M059J (cell line): ENCODE measurements at regions not wholly inside any gene's neighbourhood (a gene's known extent, or its start where the extent isn't known, plus 50 kb on each side); places are given as distances from the start of the nearest gene placed in this dataset.
A peak's percentile ranks its signal among the peaks of the same experiment; 100 is the strongest.
"Not testable (repeated sequence)": the region's sequence is repeated elsewhere in the genome, so short reads cannot be mapped to it uniquely, and the experiment has no call there.

Experiments
- DNase-seq: peaks from one replicate; pipeline ENCODE4 v3.0.0-alpha.2; 2012; ENCODE audit warnings: low read depth

DNA sequence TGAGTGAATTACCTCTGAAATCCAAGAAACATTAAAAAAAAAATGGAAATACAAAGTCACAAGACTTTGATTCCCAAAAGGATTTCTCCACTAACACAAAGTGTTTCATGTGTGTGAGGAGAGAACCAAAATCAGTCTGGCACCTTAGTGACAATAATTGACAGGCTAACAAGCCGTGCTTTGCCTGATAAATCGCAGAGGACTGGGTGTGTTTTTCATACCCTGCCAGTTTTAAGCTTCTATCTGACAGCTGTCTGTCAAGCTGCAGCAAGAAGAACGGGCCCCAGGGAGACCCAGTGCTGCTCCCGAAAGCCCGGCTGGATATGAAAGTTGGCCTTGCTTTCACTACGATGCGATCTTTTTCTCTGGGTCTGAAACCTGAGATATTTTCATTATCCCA is 101.6 kb upstream of the KCNK2 start:
- DNase-seq: no peak

DNA sequence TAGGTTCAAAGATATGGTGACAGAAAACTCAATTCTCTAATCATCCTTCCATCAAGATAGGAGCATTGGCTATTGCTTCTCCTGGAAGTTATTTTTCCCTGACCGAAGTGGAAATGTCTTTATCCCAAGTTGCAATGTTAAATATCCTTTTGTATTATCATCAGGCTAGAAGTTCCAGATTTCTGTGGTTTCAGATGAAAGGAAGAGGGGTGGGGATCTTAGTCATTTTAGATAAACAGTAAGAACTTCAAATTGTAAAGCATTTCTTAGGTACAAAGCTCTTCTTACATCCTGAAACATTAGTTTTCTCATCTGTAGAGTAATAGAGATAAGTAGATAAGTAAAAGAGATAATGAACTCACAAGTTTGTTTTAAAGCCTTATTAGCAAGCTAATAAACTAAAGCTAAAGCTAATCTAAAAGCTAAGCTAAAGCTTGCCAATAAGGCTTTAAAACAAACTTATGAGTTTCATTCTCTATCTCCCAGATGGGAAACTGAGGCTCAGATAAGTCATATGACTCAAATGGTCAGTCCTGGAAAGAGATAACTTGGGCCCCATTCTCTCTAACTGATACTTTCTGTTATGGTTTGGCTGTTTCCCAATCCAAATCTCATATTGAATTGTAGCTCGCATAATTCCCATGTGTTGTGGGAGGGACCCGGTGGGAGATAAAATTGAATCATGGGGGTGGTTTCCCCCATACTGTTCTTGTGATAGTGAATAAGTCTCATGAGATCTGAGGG is 99.2 kb upstream of the KCNK2 start:
- peak; percentile 77 for DNase-seq

DNA sequence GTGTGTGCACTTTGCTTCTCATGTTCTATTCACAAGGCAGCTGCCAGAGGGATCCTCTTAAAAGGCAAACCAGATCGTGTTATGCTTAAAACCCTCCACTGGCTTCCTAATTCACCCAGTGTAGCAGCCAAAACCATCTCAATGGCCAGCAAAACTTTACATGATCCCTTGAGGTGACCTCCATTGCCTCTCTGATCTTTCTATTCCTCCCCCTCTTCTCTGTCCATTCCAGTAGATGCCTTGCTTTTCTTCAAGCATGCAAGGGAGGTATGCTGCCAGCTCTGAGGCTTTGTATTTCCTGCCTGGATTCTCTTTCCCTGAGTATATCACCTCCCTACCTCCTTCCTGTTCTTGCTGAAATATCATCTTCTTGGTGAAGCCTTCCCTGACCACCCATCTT is 93.2 kb upstream of the KCNK2 start:
- DNase-seq: peak; percentile 70

DNA sequence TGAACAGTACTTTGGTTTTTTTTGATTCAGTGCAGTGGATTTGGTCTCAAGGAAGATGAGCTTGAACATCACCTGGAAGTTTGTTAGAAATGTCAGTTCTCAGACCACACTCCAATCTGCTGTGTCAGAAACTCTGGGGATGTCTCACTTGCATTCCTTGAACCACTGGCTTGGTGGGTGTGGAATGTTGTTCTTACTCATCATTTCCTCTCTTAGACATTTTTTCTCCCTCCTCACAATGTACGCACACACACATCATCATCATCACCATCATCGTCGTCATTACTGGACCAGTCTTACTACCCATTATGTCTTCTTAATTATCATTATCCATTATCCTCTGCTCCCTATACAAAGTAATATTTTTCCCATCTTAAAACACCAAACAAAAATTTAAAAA is 91.9 kb upstream of the KCNK2 start:
- DNase-seq: peak; percentile 94

DNA sequence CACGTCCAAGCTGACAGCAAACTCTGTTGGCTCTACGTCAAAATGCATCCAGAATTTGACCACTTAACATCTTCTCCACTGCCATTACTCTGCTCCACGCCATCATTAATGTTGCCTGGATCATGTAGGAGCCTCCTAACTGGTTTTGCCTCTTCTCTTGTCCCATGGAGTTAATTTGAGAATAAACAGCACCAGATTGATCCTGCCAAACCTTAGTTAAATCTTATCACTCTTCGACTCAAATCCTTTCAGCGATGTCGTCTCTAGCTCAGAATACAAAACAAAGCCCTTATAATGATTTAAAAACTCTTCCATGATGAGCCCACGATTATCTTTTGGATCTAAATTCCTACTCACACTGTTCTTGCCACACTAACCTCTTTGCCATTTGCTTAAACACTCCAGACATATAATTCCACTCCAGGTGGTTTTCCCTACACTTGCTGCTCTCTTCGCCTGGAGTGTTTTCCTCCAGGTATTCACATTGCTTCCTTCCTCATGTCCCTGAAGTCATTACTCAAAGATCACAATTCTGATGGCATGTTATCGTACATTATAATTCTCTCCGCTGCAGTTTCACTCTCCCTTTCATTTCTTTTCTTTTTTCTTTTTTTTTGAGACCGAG is 90.7 kb upstream of the KCNK2 start:
- no peak for DNase-seq

DNA sequence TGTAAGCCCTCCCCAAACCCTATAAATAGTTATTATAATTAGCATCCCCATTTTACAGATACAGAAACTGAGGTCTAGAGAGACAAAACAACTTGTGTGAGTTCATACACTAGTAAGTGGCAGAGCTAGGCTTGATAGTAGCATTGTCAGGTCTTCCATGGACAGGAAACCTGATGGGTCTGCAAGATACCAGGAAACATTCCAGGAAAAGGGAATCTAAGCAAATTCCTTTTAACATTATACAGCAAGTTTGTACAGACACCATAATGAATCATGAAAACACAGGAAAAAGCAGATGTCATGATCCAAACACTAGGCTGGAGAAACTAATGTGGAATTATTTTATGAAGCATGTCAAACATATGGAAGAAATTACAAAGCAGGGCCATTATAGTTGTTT is 89.1 kb upstream of the KCNK2 start:
- no peak for DNase-seq

DNA sequence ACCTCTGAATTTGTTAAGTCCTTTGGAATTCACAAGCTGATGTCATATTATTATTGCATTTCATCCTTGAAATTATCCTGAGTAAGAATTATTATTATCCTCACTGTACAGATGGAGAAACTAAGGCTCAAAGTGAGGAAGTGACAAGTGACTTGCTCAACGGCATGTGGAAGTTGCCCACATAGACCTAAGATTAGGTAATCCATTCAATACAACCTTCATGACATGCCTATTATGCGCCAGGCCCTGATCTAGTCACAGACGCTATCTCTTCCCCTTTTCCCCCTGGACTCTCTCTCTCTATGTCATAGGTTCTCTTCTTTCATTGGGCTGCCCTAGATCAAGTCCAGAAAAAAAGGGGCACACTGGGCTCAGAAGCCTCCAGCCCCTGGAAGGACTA is 84.9 kb upstream of the KCNK2 start:
- DNase-seq: no peak

DNA sequence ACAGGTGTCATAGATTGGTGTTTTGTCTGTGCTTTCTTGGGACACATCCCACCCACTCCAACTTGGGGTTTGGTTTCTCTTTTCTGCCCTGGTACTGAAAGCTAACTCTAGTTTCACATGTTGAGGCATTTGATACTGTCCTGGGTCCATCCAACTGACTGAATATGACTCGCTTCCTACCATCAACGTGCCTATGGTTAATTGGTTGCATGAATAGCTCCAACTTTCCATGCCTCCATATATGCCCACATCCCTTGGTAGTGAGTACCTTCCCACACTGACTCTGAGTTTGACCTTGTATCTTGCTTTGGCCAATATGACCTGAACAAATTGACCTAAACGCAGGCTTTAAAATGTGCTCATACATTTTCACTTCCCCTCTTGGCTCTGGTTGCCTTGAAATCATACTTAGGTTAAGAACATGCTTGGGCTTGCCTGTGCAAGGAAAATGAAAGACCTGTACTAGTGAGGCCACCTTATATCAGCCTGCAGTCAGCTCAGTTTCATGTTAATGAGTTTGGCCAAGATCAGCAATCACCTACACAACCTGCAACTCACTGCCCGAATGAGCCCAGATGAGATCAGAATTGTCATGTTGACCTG is 81.0 kb upstream of the KCNK2 start:
- peak; percentile 53 for DNase-seq

DNA sequence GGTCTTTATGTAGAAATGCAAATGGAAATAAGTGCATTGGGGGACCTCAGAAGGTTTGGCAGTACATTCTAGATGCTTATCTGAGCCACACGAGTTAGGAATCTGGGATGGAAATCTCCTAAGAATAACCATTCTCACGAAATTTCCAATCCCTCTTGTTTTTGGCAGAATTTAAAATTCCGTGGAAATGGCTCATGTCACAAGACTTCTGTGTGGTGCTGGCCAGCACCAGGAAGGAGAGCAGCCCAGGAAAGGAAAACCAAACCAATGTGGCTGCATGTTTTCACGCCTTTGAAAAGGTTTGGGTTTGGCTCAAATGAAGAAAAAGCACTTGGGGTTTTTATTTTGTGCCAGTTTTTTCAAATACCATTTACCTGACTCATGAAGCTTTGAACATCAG is 80.1 kb upstream of the KCNK2 start:
- DNase-seq: peak; percentile 97

DNA sequence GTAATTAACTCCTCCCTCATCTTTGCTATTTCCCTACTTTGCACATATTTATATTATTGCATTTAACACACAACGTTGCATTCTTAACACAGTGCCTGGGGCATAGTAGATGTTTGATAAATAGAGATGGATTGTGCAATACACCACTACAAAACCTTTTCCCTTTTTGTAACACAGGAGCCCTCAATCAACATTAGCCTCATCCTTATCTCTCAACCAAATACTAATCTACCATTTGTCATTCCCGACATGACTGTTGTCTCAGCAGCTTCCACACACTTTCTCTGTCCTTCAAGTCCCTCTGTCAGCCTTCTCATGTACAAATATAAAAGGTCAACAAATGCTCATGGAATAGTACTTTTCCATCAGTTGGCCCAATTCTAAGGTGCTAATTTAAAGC is 78.9 kb upstream of the KCNK2 start:
- peak; percentile 45 for DNase-seq

DNA sequence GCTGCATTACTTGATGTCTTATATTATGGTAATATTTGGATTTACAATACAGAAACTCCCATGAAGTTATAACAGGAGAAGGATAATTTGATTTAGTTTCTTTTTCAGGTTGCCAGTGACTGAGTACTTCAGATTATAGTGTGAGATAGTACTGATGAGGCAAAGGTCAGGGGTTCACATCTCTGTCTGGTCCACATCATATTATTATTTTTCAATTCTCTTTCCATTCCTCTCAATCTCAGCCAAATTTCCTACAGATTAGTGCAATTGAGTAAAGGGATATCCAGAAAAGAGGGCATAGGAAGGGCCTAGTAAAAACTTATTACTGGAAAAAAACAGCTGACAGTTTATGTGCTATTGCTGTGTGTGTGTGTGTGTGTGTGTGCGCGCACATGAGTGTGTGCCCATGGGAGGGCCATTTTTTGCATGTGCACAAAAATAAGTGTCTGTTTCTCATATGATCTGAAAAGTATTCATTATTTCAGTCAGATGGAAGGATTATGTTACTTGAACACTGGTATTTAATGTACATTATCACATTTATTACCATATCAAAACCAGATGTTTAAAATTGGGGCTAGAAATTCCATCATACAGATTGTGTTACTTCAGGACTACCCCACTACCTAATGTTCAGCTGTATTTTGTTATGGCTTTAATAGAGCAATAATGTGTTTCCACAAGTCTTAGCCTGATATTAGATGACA is 78.3 kb upstream of the KCNK2 start:
- DNase-seq: no peak

DNA sequence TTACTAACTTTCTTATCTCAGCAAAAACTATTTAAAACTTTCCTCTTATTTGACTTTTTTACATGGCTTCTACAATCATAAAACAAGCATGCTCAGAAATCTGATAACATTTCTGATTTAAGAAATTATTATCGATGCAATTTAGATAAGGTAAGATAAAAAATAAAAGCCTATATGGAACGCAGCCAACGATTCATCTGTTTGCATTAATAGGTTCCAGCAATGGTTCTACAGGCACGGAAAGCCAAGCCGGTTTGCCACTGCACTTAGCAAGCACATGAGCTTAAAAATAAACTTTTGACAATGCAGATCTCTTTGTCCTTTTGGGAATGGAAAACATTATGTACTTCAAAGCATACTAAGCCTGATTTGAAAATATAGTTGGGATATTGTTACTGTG is 77.5 kb upstream of the KCNK2 start:
- DNase-seq: no peak

DNA sequence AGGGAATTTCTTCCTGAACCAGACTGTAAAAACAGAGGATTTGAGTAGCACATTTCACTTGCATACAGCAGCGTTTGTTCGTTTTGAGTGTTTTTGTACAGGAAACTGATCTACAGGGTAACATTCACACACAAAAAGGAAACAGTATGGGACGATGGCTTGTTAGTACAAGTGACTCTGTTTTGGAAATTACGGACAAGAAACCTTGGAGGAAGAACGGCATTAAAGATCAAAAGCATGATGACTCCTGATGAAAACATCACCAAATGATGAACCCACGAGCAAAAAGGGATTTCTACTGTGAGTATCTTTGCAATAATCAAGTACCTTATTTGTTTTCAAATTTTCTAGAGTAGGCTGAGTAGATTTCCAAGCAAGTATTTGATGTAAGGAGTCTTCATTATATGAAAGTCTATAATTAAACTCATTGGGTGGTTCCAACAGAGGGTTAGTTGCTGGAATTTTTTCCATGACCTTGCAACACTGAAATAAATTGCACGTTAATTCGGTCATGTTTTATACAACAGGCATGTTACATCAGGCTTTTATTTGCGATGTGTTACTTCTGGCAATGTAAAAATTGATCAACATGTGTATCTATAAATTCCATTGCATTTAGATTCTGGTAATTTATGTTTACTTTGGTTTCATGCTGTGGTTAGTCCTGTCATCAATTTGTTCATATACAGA is 76.7 kb upstream of the KCNK2 start:
- DNase-seq: no peak

DNA sequence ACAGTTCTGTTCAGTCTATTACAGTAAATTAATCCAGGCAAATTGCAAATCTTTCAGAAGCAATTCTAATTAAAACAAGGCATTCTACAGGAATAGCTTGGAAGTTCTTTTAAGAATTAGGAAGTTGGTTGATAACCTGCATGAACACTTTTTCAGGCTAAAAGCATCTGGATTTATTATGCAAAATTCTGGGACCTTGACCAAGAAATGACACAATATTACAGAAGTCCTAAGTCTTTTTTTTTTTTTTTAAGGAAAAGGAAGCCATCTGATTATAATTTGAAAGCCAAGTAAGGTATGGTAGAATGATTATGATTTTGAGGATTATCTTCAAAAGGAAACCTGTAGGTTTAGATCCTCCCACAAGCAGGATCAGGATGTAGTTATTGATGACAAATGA is 74.7 kb upstream of the KCNK2 start:
- peak; percentile 24 for DNase-seq

DNA sequence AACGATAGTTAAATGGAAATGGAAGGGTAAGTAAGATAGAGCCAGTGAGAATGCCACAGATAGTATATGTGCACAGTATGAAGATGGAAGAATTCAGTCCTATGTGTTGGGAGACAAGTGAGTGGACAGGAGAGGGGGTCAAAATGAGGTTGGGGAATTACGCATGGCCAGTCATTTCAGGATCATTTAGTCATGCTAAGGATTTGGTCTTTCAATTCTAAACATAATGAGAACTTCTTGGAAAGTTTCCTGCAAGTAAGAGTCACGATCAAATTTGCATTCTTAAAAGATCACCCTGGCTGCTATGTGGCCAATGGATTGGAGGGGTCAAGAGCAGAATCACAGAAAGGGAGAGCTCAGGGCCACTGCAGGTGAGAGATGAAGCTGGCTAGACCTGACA is 64.0 kb upstream of the KCNK2 start:
- peak; percentile 92 for DNase-seq

DNA sequence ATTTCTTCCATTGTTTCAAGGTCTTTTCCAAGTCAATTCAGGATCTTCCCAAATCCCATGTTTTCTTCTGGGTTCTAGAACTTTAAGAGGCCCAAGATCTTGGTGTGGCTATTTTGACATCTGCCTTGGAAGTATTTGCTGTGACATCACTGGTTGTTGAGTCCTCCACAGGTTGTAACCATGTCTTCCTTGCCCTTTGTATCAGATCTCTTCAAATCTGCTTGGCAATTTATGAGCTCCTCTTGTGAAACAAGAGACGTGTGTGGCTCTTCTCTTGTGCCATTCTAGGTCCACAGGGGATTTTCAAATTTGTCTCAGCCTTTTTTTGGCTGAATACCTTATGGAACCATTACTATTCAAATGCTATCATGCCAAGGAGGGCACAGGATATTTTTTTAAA is 60.3 kb upstream of the KCNK2 start:
- no peak for DNase-seq

DNA sequence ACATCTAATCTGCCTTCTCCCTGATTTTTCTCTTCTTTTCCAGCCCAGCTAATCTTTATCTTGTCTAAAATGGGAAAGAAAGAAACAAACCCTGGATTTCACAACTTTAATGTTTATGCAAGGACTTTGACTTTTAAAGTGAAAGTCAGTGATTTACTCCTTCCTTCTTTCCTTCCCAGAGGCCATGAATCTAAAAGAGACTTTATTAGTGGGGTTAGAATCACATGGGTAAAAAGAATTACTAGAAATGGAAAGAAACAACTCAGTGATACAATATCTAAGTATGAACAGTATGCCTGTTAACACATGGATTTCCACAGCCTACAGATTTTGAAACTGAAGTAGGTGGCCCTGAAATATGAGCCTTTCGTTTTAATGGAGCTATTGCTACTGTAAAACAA is 59.8 kb upstream of the KCNK2 start:
- DNase-seq: peak; percentile 27

DNA sequence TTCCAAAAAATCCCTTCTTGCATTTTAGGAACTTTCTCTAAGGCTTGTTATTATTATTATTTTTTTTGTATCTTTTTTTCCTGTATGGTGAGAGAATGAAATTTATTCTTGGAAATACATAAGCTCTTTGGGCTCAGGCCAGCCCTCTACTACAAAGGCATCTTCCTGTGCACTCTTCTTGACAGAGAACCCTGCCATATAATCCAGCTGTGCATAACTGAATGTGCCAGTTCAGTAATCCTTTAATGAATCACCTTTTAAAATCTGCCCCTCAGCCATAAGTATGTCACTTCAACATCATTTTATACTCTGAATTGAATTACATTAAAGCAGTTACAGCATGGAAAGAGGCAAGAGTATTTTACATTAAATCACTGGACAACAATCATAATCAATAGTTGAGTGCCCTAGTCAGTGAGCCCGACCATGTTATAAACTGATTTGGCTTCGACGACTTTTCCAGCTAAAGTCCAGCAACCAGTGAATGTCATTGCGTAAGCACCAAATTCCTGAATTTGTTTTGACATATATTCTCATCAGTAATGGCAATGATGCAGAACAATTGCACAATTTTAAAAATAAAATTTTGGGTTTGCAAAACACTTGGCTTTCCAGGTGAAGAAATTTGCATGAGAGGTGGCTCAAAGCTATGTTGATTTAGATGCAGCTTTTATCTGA is 59.2 kb upstream of the KCNK2 start:
- no peak for DNase-seq

DNA sequence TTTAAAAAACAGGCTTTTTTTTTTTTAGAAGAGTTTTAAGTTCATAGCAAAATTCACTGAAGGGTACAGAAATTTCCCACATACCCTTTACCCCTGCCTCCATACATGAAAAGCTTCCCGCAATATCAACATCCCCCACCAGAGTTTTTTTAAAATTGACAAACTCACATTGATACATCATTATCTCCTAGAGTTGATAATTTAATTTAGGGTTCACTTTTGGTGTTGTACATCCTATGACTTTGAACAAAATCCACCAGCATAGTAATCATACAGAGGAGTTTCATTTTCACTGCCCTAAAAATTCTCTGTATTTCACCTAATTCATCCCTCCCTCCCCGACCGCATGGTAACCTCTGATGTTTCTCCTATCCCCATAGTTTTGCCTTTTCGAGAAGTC is 53.6 kb upstream of the KCNK2 start:
- no peak for DNase-seq

DNA sequence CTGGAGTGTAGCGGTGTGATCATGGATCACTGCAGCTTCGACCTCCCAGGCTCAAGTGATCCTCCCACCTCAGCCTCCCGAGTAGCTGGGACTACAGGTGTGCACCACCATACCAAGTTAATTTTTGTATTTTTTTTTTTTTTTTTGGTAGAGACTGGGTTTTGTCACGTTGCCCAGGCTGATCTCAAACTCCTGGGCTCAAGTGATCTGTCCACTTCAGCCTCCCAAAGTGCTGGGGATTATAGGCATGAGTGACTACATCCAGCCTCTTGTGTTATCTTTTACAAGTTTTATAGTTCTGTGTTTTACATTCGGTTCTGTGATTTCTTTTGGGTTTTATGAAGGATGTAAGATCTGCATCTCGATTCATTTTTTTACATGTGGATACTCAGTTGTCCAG is 52.0 kb upstream of the KCNK2 start:
- DNase-seq: not testable (repeated sequence)

DNA sequence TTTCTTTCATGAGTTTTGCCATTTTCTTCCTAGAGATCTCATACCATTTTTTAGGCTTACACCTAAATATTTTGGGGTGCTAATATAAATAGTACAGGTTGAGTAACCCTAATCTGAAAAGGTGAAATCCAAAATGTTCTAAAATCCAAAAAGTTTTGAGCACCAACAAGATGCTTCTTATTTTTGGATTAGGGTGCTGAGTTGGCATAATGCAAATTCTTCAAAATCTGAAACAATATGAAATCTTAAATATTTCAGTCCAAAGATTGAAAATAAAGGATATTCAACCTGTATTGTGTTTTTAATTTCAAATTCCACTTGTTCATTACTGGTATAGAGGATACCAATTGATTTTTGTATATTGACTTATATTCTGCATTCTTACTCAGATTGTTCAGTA is 51.1 kb upstream of the KCNK2 start:
- DNase-seq: no peak
